ENCODE measurements at regions not wholly inside any gene's neighbourhood (a gene's known extent, or its start where the extent isn't known, plus 50 kb on each side); places are given as distances from the start of the nearest gene placed in this dataset.
"Not testable (repeated sequence)": the region's sequence is repeated elsewhere in the genome, so short reads cannot be mapped to it uniquely, and the experiment has no call there.

DNA sequence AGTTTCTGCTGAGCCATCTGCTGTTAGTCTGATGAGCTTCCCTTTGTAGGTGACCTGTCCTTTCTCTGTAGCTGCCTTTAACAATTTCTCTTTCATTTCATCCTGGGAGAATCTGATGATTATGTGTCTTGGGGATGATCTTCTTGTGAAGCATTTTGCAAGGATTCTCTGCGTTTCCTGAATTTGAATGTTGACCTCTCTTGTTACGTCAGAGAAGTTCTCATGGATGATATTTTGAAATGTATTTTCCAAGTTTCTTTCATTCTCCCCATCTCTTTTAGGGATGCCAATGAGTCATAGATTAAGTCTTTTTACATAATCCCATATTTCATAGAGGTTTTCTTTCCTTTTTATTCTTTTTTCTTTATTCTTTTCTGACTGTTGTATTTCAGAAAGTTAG lies 184.2 kb upstream of the BET1 start:
- no peak for DNase-seq
- no TSS peak for BruUV-seq (replicated peaks)
- no peak overlapping the region for H3K4me3 Mint-ChIP-seq (ENCODE audit: low read depth, unreplicated experiment)
- H3K27ac Mint-ChIP-seq (ENCODE audit: unreplicated experiment), result no peak overlapping the region
- no peaks in the 10 kb centered on the region for H3K27me3 Mint-ChIP-seq (ENCODE audit: unreplicated experiment)
- peaks cover 2% of the 10 kb centered on the region for H3K36me3 Mint-ChIP-seq (ENCODE audit: insufficient read depth, unreplicated experiment)
- H3K9me3 Mint-ChIP-seq (ENCODE audit: low read depth, unreplicated experiment), result peaks cover 9% of the 10 kb centered on the region
- intact Hi-C loops (cut with micrococcal nuclease; ENCODE audit: unreplicated experiment), result no loop called here
- TF ChIP-seq, protein P1, sequence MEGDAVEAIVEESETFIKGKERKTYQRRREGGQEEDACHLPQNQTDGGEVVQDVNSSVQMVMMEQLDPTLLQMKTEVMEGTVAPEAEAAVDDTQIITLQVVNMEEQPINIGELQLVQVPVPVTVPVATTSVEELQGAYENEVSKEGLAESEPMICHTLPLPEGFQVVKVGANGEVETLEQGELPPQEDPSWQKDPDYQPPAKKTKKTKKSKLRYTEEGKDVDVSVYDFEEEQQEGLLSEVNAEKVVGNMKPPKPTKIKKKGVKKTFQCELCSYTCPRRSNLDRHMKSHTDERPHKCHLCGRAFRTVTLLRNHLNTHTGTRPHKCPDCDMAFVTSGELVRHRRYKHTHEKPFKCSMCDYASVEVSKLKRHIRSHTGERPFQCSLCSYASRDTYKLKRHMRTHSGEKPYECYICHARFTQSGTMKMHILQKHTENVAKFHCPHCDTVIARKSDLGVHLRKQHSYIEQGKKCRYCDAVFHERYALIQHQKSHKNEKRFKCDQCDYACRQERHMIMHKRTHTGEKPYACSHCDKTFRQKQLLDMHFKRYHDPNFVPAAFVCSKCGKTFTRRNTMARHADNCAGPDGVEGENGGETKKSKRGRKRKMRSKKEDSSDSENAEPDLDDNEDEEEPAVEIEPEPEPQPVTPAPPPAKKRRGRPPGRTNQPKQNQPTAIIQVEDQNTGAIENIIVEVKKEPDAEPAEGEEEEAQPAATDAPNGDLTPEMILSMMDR (IDR thresholded peaks at IDR 0.05; ENCODE audit: unreplicated experiment), result no peak
- peaks cover 38% of the 10 kb centered on the region for H3K4me1 Mint-ChIP-seq (ENCODE audit: low read depth, unreplicated experiment)
- CTCF ChIA-PET, result no interaction called here

GRCh38 chr7:94190599-94191061 lies 186.5 kb upstream of the BET1 start:
- no peak overlapping the region for H3K27ac Mint-ChIP-seq (ENCODE audit: unreplicated experiment)
- peak; percentile 16 for DNase-seq
- no TSS peak for BruUV-seq (replicated peaks)
- CTCF ChIA-PET, result no interaction called here
- H3K36me3 Mint-ChIP-seq (ENCODE audit: insufficient read depth, unreplicated experiment), result no peaks in the 10 kb centered on the region
- H3K4me3 Mint-ChIP-seq (ENCODE audit: low read depth, unreplicated experiment), result no peak overlapping the region
- peaks cover 9% of the 10 kb centered on the region for H3K9me3 Mint-ChIP-seq (ENCODE audit: low read depth, unreplicated experiment)
- no peaks in the 10 kb centered on the region for H3K27me3 Mint-ChIP-seq (ENCODE audit: unreplicated experiment)
- peaks cover 16% of the 10 kb centered on the region for H3K4me1 Mint-ChIP-seq (ENCODE audit: low read depth, unreplicated experiment)
- TF ChIP-seq, protein P1 (IDR thresholded peaks at IDR 0.05; ENCODE audit: unreplicated experiment), result no peak
- intact Hi-C loops (cut with micrococcal nuclease; ENCODE audit: unreplicated experiment), result no loop called here

- intact Hi-C loops (cut with micrococcal nuclease; ENCODE audit: unreplicated experiment); BruUV-seq (replicated peaks); CTCF ChIA-PET: not testable (repeated sequence)
Measured at GRCh38 chr7:94194426-94194825, 190.3 kb upstream of the BET1 start.

GRCh38 chr7:94195201-94195600 lies 191.0 kb upstream of the BET1 start:
- Mint-ChIP-seq H3K27ac (ENCODE audit: unreplicated experiment) (no peak overlapping the region), H3K4me3 (ENCODE audit: low read depth, unreplicated experiment) (no peak overlapping the region), H3K4me1 (ENCODE audit: low read depth, unreplicated experiment) (peaks cover 8% of the 10 kb centered on the region), H3K36me3 (ENCODE audit: insufficient read depth, unreplicated experiment) (no peaks in the 10 kb centered on the region), H3K27me3 (ENCODE audit: unreplicated experiment) (no peaks in the 10 kb centered on the region), H3K9me3 (ENCODE audit: low read depth, unreplicated experiment) (peaks cover 4% of the 10 kb centered on the region)
- BruUV-seq (replicated peaks), result no TSS peak
- CTCF ChIA-PET, result no interaction called here
- TF ChIP-seq, protein P1 (IDR thresholded peaks at IDR 0.05; ENCODE audit: unreplicated experiment), result no peak
- intact Hi-C loops (cut with micrococcal nuclease; ENCODE audit: unreplicated experiment), result no loop called here
- DNase-seq, result no peak

More at GRCh38 chr7:94194426-94194825, 190.3 kb upstream of the BET1 start:
- H3K9me3 Mint-ChIP-seq (ENCODE audit: low read depth, unreplicated experiment); H3K27me3 Mint-ChIP-seq (ENCODE audit: unreplicated experiment); H3K27ac Mint-ChIP-seq (ENCODE audit: unreplicated experiment); H3K36me3 Mint-ChIP-seq (ENCODE audit: insufficient read depth, unreplicated experiment); DNase-seq; H3K4me3 Mint-ChIP-seq (ENCODE audit: low read depth, unreplicated experiment); H3K4me1 Mint-ChIP-seq (ENCODE audit: low read depth, unreplicated experiment): not testable (repeated sequence)

GRCh38 chr7:94195813-94196212 lies 191.7 kb upstream of the BET1 start:
- TF ChIP-seq, protein P1 (IDR thresholded peaks at IDR 0.05; ENCODE audit: unreplicated experiment), result no peak
- peaks cover 5% of the 10 kb centered on the region for H3K4me1 Mint-ChIP-seq (ENCODE audit: low read depth, unreplicated experiment)
- intact Hi-C loops (cut with micrococcal nuclease; ENCODE audit: unreplicated experiment), result no loop called here
- CTCF ChIA-PET, result no interaction called here
- H3K9me3 Mint-ChIP-seq (ENCODE audit: low read depth, unreplicated experiment), result peaks cover 4% of the 10 kb centered on the region
- BruUV-seq (replicated peaks), result no TSS peak
- no peaks in the 10 kb centered on the region for H3K36me3 Mint-ChIP-seq (ENCODE audit: insufficient read depth, unreplicated experiment)
- no peaks in the 10 kb centered on the region for H3K27me3 Mint-ChIP-seq (ENCODE audit: unreplicated experiment)
- DNase-seq, result no peak
- H3K27ac Mint-ChIP-seq (ENCODE audit: unreplicated experiment), result no peak overlapping the region
- H3K4me3 Mint-ChIP-seq (ENCODE audit: low read depth, unreplicated experiment), result no peak overlapping the region

Measured in Calu3 (cell line).